A673 (cell line): ENCODE measurements at regions not wholly inside any gene's neighbourhood (a gene's known extent, or its start where the extent isn't known, plus 50 kb on each side); places are given as distances from the start of the nearest gene placed in this dataset.

Experiments
- BruUV-seq: library from RNA; stranded (reverse); fragments of 400-500 nt; replicated peaks from 2 replicates; lab custom pipeline; 2021; lab: Mats Ljungman, UMichigan
- CTCF ChIA-PET: fragments of 300-600 bp; sonication (Branson Sonifier 250); formaldehyde crosslinking; loops from one replicate; lab custom pipeline; 2022; ENCODE audit warnings: antibody characterized with exemption; lab: Charles Lee
- POLR2A ChIA-PET: fragments of 300-600 bp; sonication (Branson Sonifier 250); formaldehyde crosslinking; loops from one replicate; lab custom pipeline; 2022; ENCODE audit warnings: antibody characterized with exemption; ENCODE audit not compliant: low non-redundant PET; lab: Charles Lee
- DNase-seq: peaks from one replicate; pipeline ENCODE4 v3.0.0-alpha.2; 2015; ENCODE audit warnings: low spot score
- H3K27ac ChIP-seq: fragments of 200-600 bp; sonication (generic); 2 replicates; pipeline ENCODE4 v1.5.1; 2016; ENCODE audit warnings: mixed run types, low read depth, mild to moderate bottlenecking, mixed read lengths, antibody characterized with exemption, low read length; ENCODE audit not compliant: poor library complexity, severe bottlenecking
- H3K27me3 ChIP-seq: fragments of 200-600 bp; sonication (generic); replicated peaks from 2 replicates; pipeline ENCODE4 v1.6.1; 2017; ENCODE audit warnings: mixed run types, low read depth, mild to moderate bottlenecking, mixed read lengths, antibody characterized with exemption, low read length; ENCODE audit not compliant: insufficient read depth, poor library complexity
- H3K36me3 ChIP-seq: fragments of 200-600 bp; sonication (generic); 2 replicates; pipeline ENCODE4 v1.6.1; 2016; ENCODE audit warnings: mixed run types, mild to moderate bottlenecking, mixed read lengths, antibody characterized with exemption, low read length; ENCODE audit not compliant: insufficient read depth, poor library complexity, severe bottlenecking
- H3K4me1 ChIP-seq: fragments of 200-600 bp; sonication (generic); 2 replicates; pipeline ENCODE4 v1.6.1; 2017; ENCODE audit warnings: mixed run types, mild to moderate bottlenecking, mixed read lengths, antibody characterized with exemption, low read length; ENCODE audit not compliant: insufficient read depth, poor library complexity, severe bottlenecking
- H3K4me3 ChIP-seq: fragments of 200-600 bp; sonication (generic); 2 replicates; pipeline ENCODE4 v1.5.1; 2016; ENCODE audit warnings: low read depth, mixed run types, mild to moderate bottlenecking, mixed read lengths, low read length; ENCODE audit not compliant: poor library complexity, severe bottlenecking
- H3K9me3 ChIP-seq: fragments of 200-600 bp; sonication (generic); 2 replicates; pipeline ENCODE4 v1.6.1; 2016; ENCODE audit warnings: mixed run types, low read depth, mild to moderate bottlenecking, mixed read lengths, antibody characterized with exemption, low read length; ENCODE audit not compliant: poor library complexity, severe bottlenecking
- EZH2 ChIP-seq: fragments of 200-600 bp; sonication (generic); IDR thresholded peaks from 2 replicates; pipeline ENCODE4 v1.6.1; 2017; ENCODE audit warnings: borderline replicate concordance, low read depth, mild to moderate bottlenecking, mixed read lengths, antibody characterized with exemption, low read length; ENCODE audit not compliant: poor library complexity, severe bottlenecking
- intact Hi-C: fragments of 100-400 bp; cut with micrococcal nuclease; formaldehyde crosslinking; loops from one replicate; pipeline ENCODE4 v1.10.0; 2022; ENCODE audit not compliant: unreplicated experiment
- TF ChIP-seq, protein P1 (sequence below): fragments of 300-800, 200-600 bp; sonication (generic); conservative IDR thresholded peaks from 2 replicates; pipeline ENCODE4 v1.5.1; 2017; ENCODE audit warnings: low read depth, mild to moderate bottlenecking, antibody characterized with exemption, low read length, moderate library complexity, mixed read lengths

DNA sequence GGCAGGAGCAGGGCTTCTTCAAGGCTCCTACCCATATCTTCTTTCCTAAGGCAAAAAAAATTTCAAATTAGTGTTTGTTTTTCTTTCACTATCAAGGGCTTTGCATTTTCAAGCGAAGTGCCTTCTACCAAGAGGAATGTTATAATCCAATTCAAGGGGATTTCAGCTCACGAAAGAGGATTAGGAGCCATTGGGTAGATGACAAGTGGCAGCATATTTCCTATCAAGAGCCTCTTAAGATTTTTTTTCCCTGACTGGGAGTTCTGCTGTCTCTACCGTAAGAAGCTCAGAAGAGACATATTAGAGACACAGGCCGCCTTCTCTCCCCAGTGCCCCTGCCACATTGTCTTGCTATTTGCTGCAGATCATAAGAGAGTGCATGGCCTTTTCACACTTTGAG lies 55.9 kb upstream of the BMAL1 start:
- no TSS peak for BruUV-seq
- Histone ChIP-seq H3K4me3 (no peak overlapping the region), H3K4me1 (peaks cover 12% of the 10 kb centered on the region), H3K27ac (no peak overlapping the region), H3K27me3 (no peaks in the 10 kb centered on the region), H3K9me3 (no peaks in the 10 kb centered on the region), H3K36me3 (no peaks in the 10 kb centered on the region)
- POLR2A ChIA-PET: no interaction called here
- no peak for TF ChIP-seq EZH2
- TF ChIP-seq, protein P1, sequence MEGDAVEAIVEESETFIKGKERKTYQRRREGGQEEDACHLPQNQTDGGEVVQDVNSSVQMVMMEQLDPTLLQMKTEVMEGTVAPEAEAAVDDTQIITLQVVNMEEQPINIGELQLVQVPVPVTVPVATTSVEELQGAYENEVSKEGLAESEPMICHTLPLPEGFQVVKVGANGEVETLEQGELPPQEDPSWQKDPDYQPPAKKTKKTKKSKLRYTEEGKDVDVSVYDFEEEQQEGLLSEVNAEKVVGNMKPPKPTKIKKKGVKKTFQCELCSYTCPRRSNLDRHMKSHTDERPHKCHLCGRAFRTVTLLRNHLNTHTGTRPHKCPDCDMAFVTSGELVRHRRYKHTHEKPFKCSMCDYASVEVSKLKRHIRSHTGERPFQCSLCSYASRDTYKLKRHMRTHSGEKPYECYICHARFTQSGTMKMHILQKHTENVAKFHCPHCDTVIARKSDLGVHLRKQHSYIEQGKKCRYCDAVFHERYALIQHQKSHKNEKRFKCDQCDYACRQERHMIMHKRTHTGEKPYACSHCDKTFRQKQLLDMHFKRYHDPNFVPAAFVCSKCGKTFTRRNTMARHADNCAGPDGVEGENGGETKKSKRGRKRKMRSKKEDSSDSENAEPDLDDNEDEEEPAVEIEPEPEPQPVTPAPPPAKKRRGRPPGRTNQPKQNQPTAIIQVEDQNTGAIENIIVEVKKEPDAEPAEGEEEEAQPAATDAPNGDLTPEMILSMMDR: no peak
- CTCF ChIA-PET: no interaction called here
- DNase-seq: peak; percentile 73
- intact Hi-C loops: no loop called here

DNA sequence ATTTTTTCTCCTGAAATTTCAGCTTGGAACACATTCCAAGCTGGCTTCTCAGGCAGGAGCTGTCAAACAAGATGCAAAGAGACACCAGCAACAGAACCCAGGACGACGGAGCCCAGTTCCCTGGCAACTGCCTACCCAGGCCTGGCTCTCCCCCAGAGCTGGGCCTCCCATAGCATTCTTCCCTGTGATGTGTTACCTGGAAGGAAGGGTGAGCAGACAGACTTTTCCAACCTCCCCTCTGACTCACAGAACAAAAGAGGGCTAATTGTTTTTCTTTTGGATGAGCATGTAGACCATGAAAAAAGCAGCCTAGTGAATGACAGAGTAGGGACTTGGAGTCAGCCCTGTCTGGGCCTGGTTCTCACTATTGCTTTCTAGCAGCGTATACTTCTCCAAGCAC lies 55.3 kb upstream of the BMAL1 start:
- no peaks in the 10 kb centered on the region for H3K36me3 ChIP-seq
- H3K27ac ChIP-seq: no peak overlapping the region
- TF ChIP-seq, protein P1: no peak
- no peak for TF ChIP-seq EZH2
- POLR2A ChIA-PET: no interaction called here
- no peaks in the 10 kb centered on the region for H3K9me3 ChIP-seq
- intact Hi-C loops: no loop called here
- no TSS peak for BruUV-seq
- DNase-seq: no peak
- H3K4me1 ChIP-seq: peaks cover 12% of the 10 kb centered on the region
- CTCF ChIA-PET: no interaction called here
- H3K4me3 ChIP-seq: no peak overlapping the region
- H3K27me3 ChIP-seq: no peaks in the 10 kb centered on the region

DNA sequence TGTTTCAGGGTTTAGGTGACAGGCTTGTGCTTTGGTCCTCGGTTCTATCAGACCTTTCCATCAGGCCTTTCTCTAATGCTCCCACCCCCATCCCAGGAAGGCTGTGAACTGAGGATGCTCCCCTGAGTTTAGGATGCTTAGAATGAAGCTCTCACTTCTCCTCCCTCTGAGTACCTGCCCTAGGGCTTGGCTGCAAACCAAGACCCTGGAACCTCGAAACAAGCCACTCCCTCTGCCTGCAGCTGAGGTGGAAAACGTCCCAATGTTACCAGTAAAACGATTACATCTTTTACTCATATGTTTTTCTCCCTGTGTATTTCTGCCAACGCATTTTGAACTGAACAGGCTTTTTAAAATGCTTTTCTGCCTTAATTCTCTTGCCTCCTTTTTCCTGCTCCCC lies 54.5 kb upstream of the BMAL1 start:
- H3K27me3 ChIP-seq: no peaks in the 10 kb centered on the region
- peaks cover 12% of the 10 kb centered on the region for H3K4me1 ChIP-seq
- ChIA-PET CTCF (no interaction called here), POLR2A (no interaction called here)
- DNase-seq: no peak
- TF ChIP-seq EZH2: no peak
- BruUV-seq: no TSS peak
- no peak overlapping the region for H3K27ac ChIP-seq
- no peak overlapping the region for H3K4me3 ChIP-seq
- no peaks in the 10 kb centered on the region for H3K9me3 ChIP-seq
- intact Hi-C loops: no loop called here
- no peaks in the 10 kb centered on the region for H3K36me3 ChIP-seq

DNA sequence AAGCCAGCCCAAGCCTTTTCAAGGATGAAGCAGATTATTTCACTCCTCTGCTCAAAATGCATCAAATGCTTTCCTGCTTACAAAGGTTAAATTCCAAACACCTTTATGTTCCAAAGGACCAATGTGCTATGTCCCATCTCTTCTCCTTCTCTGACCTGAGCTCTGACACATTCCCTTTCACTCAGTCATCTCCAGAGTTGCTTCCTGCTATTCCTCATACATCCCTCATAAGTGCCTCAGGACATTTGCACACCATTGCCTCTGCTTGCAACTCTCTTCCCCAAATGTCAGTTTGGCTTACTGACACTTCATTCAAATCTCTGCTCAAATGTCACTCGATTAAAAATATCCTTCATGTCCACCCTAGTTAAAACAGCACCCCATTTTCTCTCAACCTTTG lies 53.3 kb upstream of the BMAL1 start:
- ChIA-PET CTCF (no interaction called here), POLR2A (no interaction called here)
- no peaks in the 10 kb centered on the region for H3K36me3 ChIP-seq
- TF ChIP-seq, protein P1: no peak
- TF ChIP-seq EZH2: no peak
- DNase-seq: no peak
- H3K9me3 ChIP-seq: no peaks in the 10 kb centered on the region
- H3K27ac ChIP-seq: no peak overlapping the region
- peaks cover 12% of the 10 kb centered on the region for H3K4me1 ChIP-seq
- H3K4me3 ChIP-seq: no peak overlapping the region
- intact Hi-C loops: no loop called here
- no TSS peak for BruUV-seq
- H3K27me3 ChIP-seq: no peaks in the 10 kb centered on the region
